SK-N-SH (cell line): ENCODE measurements at regions not wholly inside any gene's neighbourhood (a gene's known extent, or its start where the extent isn't known, plus 50 kb on each side); places are given as distances from the start of the nearest gene placed in this dataset.

Experiments
- CTCF ChIA-PET: fragments of 300-600, 350-600 bp; formaldehyde crosslinking; extraction: SDS; loops from one replicate; lab custom pipeline; 2021; lab: Yijun Ruan, JAX
- POLR2A ChIA-PET: fragments of 350-600 bp; sonication (Branson Sonifier 250); formaldehyde crosslinking; extraction: SDS; loops from one replicate; lab custom pipeline; 2020; ENCODE audit warnings: antibody characterized with exemption, inconsistent platforms; lab: Yijun Ruan, JAX
- DNase-seq: peaks from one replicate; pipeline ENCODE4 v3.0.0; 2012
- H2AFZ ChIP-seq: fragments of 200-600 bp; sonication (generic); 2 replicates; pipeline ENCODE4 v1.8.1; 2016; ENCODE audit warnings: antibody characterized with exemption, mild to moderate bottlenecking, low read depth
- H3F3A ChIP-seq: fragments of 200-600 bp; sonication (generic); replicated peaks from 2 replicates; pipeline ENCODE3; 2016; ENCODE audit warnings: antibody characterized with exemption, mild to moderate bottlenecking; ENCODE audit not compliant: insufficient read depth
- H3K27ac ChIP-seq, 2 experiments: fragments of 200-500 bp in 1 of 2; fragments of 200-600 bp in 1 of 2; sonication (Bioruptor generic) in 1 of 2; sonication (generic), shearing (Covaris generic) in 1 of 2; 2 replicates each; pipeline versions ENCODE4 v1.5.1 to v1.6.1; 2014 to 2016; ENCODE audit warnings: low read depth in 2 of 2, inconsistent platforms in 1 of 2, low read length in 1 of 2, mild to moderate bottlenecking in 1 of 2, mixed read lengths in 1 of 2
- H3K27me3 ChIP-seq: fragments of 200-600 bp; sonication (generic), shearing (Covaris generic); 2 replicates; pipeline ENCODE4 v1.6.1; 2016; ENCODE audit warnings: mixed run types; ENCODE audit not compliant: insufficient read depth
- H3K36me3 ChIP-seq, 2 experiments: fragments of 200-500 bp in 1 of 2; fragments of 200-600 bp in 1 of 2; sonication (Bioruptor generic) in 1 of 2; sonication (generic) in 1 of 2; replicated peaks in 1 of 2; 2 replicates each; pipeline versions ENCODE3 to v1.5.1; 2014 to 2016; ENCODE audit warnings: low read length in 1 of 2, mild to moderate bottlenecking in 1 of 2; ENCODE audit not compliant: insufficient read depth in 2 of 2, control insufficient read depth in 1 of 2
- H3K4me1 ChIP-seq, 2 experiments: fragments of 200-500 bp in 1 of 2; fragments of 200-600 bp in 1 of 2; sonication (Bioruptor generic) in 1 of 2; sonication (generic), shearing (Covaris generic) in 1 of 2; 2 replicates each; pipeline versions ENCODE4 v1.5.1 to v1.6.1; 2014 to 2016; ENCODE audit warnings: low read depth in 1 of 2, low read length in 1 of 2, mixed run types in 1 of 2; ENCODE audit not compliant: insufficient read depth in 2 of 2, control insufficient read depth in 1 of 2
- H3K4me2 ChIP-seq: fragments of 200-600 bp; sonication (generic), shearing (Covaris generic); 2 replicates; pipeline ENCODE4 v1.6.1; 2017; ENCODE audit warnings: mixed run types
- H3K4me3 ChIP-seq, 2 experiments: fragments of 200-500 bp in 1 of 2; fragments of 200-600 bp in 1 of 2; sonication (Bioruptor generic) in 1 of 2; sonication (generic), shearing (Covaris generic) in 1 of 2; 2 replicates each; pipeline versions ENCODE4 v1.5.1 to v1.8.1; 2014 to 2016; ENCODE audit warnings: low read depth in 2 of 2, inconsistent platforms in 1 of 2, low read length in 1 of 2, mild to moderate bottlenecking in 1 of 2, mixed read lengths in 1 of 2, moderate library complexity in 1 of 2
- H3K79me2 ChIP-seq: fragments of 200-600 bp; sonication (generic); 2 replicates; pipeline ENCODE4 v1.8.1; 2017; ENCODE audit warnings: mild to moderate bottlenecking; ENCODE audit not compliant: insufficient read depth
- H3K9ac ChIP-seq: fragments of 200-600 bp; sonication (generic); 2 replicates; pipeline ENCODE4 v1.6.1; 2017; ENCODE audit warnings: mixed run types
- H3K9me2 ChIP-seq: fragments of 200-600 bp; sonication (generic); 2 replicates; pipeline ENCODE4 v1.6.1; 2017; ENCODE audit warnings: mixed run types
- H3K9me3 ChIP-seq: fragments of 200-600 bp; sonication (generic); 2 replicates; pipeline ENCODE4 v1.6.1; 2017; ENCODE audit warnings: mixed run types, mild to moderate bottlenecking, moderate library complexity
- H4K20me1 ChIP-seq: fragments of 200-600 bp; sonication (generic); 2 replicates; pipeline ENCODE4 v1.6.1; 2017; ENCODE audit warnings: mild to moderate bottlenecking, mixed run types; ENCODE audit not compliant: insufficient read depth
- CHD2 ChIP-seq: fragments of 150-350 bp; IDR thresholded peaks from 2 replicates; pipeline ENCODE4 v1.6.1; 2018; ENCODE audit warnings: low read length; ENCODE audit not compliant: partially characterized antibody
- CTCF ChIP-seq: fragments of 200-600 bp; sonication (generic); IDR thresholded peaks from 2 replicates; pipeline ENCODE4 v1.6.1; 2017; ENCODE audit warnings: antibody characterized with exemption, mild to moderate bottlenecking, moderate library complexity
- EP300 ChIP-seq, 2 experiments: IDR thresholded peaks; 2 replicates each; pipeline versions ENCODE4 v1.4.0 to v1.6.1; 2012; ENCODE audit warnings: borderline replicate concordance in 1 of 2, low read depth in 1 of 2, low read length in 1 of 2
- EZH2phosphoT487 ChIP-seq: fragments of 200-600 bp; sonication (generic); IDR thresholded peaks from 2 replicates; pipeline ENCODE4 v1.6.1; 2017; ENCODE audit warnings: low read depth, mixed run types, mild to moderate bottlenecking, antibody characterized with exemption, moderate library complexity, borderline replicate concordance
- JUND ChIP-seq: IDR thresholded peaks from 2 replicates; pipeline ENCODE4 v1.4.0; 2012
- MAX ChIP-seq: IDR thresholded peaks from 2 replicates; pipeline ENCODE4 v1.4.0; 2012; ENCODE audit warnings: low read depth
- RCOR1 ChIP-seq: fragments of 150-350 bp; IDR thresholded peaks from 2 replicates; pipeline ENCODE4 v1.6.1; 2017; ENCODE audit warnings: antibody characterized with exemption, low read length
- REST ChIP-seq: IDR thresholded peaks from 2 replicates; pipeline ENCODE4 v1.6.1; 2012; ENCODE audit warnings: mild to moderate bottlenecking, low read depth, low read length, moderate library complexity
- RFX5 ChIP-seq: IDR thresholded peaks from 2 replicates; pipeline ENCODE4 v1.6.1; 2012; ENCODE audit warnings: mild to moderate bottlenecking, improper control_type of control experiment, low read length
- USF2 ChIP-seq: fragments of 150-350 bp; IDR thresholded peaks from 2 replicates; pipeline ENCODE4 v1.6.1; 2017; ENCODE audit warnings: antibody characterized with exemption, low read length, low read depth, borderline replicate concordance
- YY1 ChIP-seq: IDR thresholded peaks from 2 replicates; pipeline ENCODE4 v1.4.0; 2012; ENCODE audit warnings: low read depth, mild to moderate bottlenecking
- WGBS: methylation state at CpG from one replicate; pipeline ENCODE4 v1.1.6; 2017; ENCODE audit warnings: low lambda C conversion rate; 5-methylcytosine and 5-hydroxymethylcytosine counted together

- H3K9me3 ChIP-seq, result peaks cover 4% of the 10 kb centered on the region; the same call in 1 of the 2 replicates
- no peaks in the 10 kb centered on the region for H3K36me3 ChIP-seq
- no peak overlapping the region for H3K9ac ChIP-seq
- CTCF ChIA-PET, result interaction anchor here (1.0 kb wide), 1 partner anchor 14 kb away, joined by 4 read pairs; no protein-coding TSS in a partner anchor
- no peaks in the 10 kb centered on the region for H3K9me2 ChIP-seq
- POLR2A ChIA-PET, result no interaction called here
- H3K4me2 ChIP-seq, result no peak overlapping the region
- H2AFZ ChIP-seq, result no peak overlapping the region
- H3F3A ChIP-seq, result no peaks in the 10 kb centered on the region
- no peak for DNase-seq
- H3K79me2 ChIP-seq, result no peaks in the 10 kb centered on the region
- H3K27me3 ChIP-seq, result no peaks in the 10 kb centered on the region
- no peaks in the 10 kb centered on the region for H4K20me1 ChIP-seq
- no peak for TF ChIP-seq JUND
- TF ChIP-seq RFX5, result no peak
- no peak for TF ChIP-seq USF2
- no peak for TF ChIP-seq YY1
- TF ChIP-seq CTCF, result no peak
- TF ChIP-seq REST, result no peak
- H3K27ac ChIP-seq, result no peak overlapping the region
- no peak overlapping the region for H3K4me3 ChIP-seq
- WGBS, result 32% methylated on average over 3 of the region's 3 CpGs
- H3K4me1 ChIP-seq, result peaks cover 0 to 2% of the 10 kb centered on the region in 2 experiments; a peak in 1 of 4 replicates
Measured at GRCh38 chr7:111657018-111657417, 94.7 kb upstream of the IMMP2L start.

- Histone ChIP-seq H3F3A (no peaks in the 10 kb centered on the region), H3K4me2 (no peak overlapping the region), H3K9ac (no peak overlapping the region), H3K4me3 (no peak overlapping the region), H3K9me3 (peaks cover 4% of the 10 kb centered on the region; the same call in 1 of the 2 replicates), H2AFZ (no peak overlapping the region), H3K9me2 (no peaks in the 10 kb centered on the region), H3K79me2 (no peaks in the 10 kb centered on the region), H3K27me3 (no peaks in the 10 kb centered on the region), H4K20me1 (no peaks in the 10 kb centered on the region), H3K36me3 (no peaks in the 10 kb centered on the region), H3K27ac (peak overlapping the region in 1 of 2 experiments; percentile 51; a peak in 2 of 4 replicates), H3K4me1 (peaks cover 0 to 9% of the 10 kb centered on the region in 2 experiments; a peak in 2 of 4 replicates)
- ChIA-PET CTCF (interaction anchor here (0.7 to 1.0 kb wide), 2 partner anchors 12 to 75 kb away, joined by 3 read pairs; no protein-coding TSS in a partner anchor), POLR2A (no interaction called here)
- DNase-seq, result peak; percentile 21
- TF ChIP-seq CHD2, result no peak
- TF ChIP-seq RCOR1, result 0 out of 2 replicates have a peak, but pooled peaks have one; percentile 20
- TF ChIP-seq EZH2phosphoT487, result no peak
- no peak for TF ChIP-seq RFX5
- TF ChIP-seq MAX, result no peak
- TF ChIP-seq EP300 (IDR thresholded peaks at IDR 0.05; ENCODE audit: borderline replicate concordance in 1 of 2, low read depth in 1 of 2, low read length in 1 of 2), result peak in 1 of 2 experiments; percentile 21; a peak in 1 of 4 replicates
- TF ChIP-seq JUND, result no peak
- 22% methylated on average over 6 of the region's 6 CpGs for WGBS
Measured at GRCh38 chr7:111654343-111654742, 92.1 kb upstream of the IMMP2L start.
